ENCODE measurements at regions not wholly inside any gene's neighbourhood (a gene's known extent, or its start where the extent isn't known, plus 50 kb on each side); places are given as distances from the start of the nearest gene placed in this dataset.

DNA sequence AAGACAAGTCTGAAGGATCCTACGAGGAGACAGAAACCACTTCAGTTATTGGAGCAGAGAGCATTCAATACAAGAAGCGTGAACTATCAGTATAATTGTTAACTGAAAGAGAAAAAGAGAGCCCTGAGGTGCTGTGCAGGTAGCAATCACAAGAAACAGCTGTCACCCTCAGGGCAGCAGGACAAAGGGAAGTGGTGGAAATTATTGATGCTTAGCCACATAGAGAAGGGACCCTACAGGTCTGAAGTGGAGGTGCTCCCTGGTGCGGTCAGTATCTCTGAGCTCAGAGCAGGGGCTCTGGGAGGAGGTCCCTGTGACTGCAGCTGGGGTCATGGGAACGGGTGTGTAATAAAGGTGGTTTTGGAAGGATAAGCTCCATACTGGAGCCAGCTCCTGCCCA lies 97.8 kb upstream of the KLF6 start:
- H3K4me3 ChIP-seq (ENCODE audit: low read depth, low read length), result no peak overlapping the region
- no peak for DNase-seq (ENCODE audit: low read depth)
- TF ChIP-seq, protein P1, sequence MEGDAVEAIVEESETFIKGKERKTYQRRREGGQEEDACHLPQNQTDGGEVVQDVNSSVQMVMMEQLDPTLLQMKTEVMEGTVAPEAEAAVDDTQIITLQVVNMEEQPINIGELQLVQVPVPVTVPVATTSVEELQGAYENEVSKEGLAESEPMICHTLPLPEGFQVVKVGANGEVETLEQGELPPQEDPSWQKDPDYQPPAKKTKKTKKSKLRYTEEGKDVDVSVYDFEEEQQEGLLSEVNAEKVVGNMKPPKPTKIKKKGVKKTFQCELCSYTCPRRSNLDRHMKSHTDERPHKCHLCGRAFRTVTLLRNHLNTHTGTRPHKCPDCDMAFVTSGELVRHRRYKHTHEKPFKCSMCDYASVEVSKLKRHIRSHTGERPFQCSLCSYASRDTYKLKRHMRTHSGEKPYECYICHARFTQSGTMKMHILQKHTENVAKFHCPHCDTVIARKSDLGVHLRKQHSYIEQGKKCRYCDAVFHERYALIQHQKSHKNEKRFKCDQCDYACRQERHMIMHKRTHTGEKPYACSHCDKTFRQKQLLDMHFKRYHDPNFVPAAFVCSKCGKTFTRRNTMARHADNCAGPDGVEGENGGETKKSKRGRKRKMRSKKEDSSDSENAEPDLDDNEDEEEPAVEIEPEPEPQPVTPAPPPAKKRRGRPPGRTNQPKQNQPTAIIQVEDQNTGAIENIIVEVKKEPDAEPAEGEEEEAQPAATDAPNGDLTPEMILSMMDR (conservative IDR thresholded peaks at IDR 0.05; ENCODE audit: low read depth, low read length), result no peak

DNA sequence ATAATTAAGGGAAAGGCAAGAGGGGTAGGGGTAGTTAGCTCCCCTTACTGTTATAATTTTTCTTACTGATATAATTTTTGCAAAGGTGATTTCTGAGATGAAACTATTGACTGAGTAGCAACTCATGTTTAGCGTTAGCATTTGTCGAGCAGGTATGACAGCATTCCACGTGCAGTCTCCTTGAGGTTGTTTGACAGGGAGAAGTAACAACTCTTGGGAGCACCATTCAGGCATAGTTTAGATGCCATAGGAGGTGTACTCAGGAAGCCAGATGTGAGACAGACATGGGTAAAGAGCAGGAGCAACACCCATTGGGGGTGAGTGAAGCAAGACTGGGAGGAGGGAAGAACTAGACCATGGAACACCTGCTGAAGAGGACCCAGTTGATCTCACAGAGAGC lies 96.6 kb upstream of the KLF6 start:
- DNase-seq (ENCODE audit: low read depth), result no peak
- TF ChIP-seq, protein P1 (conservative IDR thresholded peaks at IDR 0.05; ENCODE audit: low read depth, low read length), result no peak
- no peak overlapping the region for H3K4me3 ChIP-seq (ENCODE audit: low read depth, low read length)

DNA sequence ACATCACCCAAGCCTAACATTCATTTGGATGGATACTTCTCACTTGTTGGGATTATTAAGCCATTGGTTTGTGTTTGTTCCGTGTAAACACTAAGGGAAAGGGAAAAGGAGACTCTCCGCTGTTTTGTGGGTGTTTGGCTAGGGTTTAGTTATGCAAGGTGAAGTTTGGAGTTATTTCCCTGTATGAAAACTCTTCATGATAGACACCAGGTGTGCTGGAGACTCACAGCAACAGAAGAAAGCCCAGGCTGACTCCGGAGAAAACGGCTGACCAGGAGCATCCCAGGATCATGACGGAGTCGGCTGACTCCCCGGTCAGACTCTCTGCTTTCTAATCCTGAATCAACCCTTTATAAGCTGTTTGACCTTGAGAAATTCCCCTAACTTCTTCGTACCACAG lies 94.1 kb upstream of the KLF6 start:
- TF ChIP-seq, protein P1 (conservative IDR thresholded peaks at IDR 0.05; ENCODE audit: low read depth, low read length), result no peak
- no peak for DNase-seq (ENCODE audit: low read depth)
- no peak overlapping the region for H3K4me3 ChIP-seq (ENCODE audit: low read depth, low read length)

DNA sequence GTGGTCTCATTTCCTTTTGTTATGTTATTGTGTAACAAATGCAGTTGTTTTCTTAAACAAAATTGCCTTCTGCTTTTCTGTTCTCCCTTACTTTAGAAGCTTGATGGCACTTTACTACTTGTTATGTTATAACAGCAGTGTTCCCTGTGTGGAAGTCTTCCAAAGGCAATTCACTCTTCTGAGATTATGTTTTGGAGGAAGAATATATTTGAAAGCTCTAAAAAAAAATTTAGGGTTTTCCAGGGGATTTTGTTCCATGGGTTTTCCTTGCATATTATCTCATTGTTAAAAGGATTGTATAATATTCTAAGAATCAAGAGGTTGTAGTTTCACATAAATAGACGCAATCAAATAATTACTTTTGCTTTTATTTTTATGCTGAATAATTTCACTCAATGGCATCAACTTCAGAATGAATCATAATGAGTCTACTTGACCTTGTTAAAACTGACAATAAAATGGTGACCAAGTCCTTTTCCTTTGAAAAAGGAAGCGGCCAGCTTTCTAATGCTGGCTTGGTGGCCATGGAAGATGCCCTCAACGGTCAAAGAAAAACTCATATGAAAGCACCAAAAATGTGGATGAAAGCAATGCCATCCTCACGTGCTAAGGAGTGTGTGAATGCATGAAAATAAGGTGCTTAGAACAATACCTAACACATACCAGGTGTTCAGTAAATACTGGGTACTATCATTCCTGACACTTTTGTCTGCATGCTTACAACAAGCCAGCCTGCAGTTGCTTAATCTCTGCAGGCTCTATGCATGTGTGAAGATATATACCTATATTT lies 92.4 kb upstream of the KLF6 start:
- DNase-seq (ENCODE audit: low read depth), result no peak
- H3K4me3 ChIP-seq (ENCODE audit: low read depth, low read length), result no peak overlapping the region
- TF ChIP-seq, protein P1 (conservative IDR thresholded peaks at IDR 0.05; ENCODE audit: low read depth, low read length), result no peak

DNA sequence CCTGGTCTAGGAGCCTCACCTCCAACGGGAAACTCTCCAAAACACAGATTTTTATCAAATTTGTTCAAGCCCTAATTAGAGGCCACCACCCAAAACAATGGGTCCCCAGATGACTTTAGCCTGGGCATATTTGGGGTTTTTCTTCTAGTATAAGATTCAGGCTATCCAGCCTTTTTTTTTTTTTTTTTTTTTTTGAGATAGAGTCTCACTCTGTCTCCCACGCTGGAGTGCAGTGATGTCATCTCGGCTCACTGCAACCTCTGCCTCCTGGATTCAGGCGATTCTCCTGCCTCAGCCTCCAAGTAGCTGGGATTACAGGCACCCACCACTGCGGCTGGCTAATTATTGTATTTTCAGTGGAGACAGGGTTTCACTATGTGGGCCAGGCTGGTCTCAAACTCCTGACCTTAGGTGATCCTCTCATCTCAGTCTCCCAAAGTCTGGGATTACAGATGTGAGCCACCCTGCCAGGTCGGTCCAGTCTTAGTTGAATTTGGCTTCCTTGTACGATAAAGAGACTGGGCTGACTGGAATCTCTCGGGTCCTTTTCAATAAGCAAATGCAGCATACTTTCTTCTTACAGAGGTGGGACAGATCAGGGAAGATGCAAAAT lies 91.4 kb upstream of the KLF6 start:
- DNase-seq (ENCODE audit: low read depth), result no peak
- no peak overlapping the region for H3K4me3 ChIP-seq (ENCODE audit: low read depth, low read length)
- TF ChIP-seq, protein P1 (conservative IDR thresholded peaks at IDR 0.05; ENCODE audit: low read depth, low read length), result no peak

DNA sequence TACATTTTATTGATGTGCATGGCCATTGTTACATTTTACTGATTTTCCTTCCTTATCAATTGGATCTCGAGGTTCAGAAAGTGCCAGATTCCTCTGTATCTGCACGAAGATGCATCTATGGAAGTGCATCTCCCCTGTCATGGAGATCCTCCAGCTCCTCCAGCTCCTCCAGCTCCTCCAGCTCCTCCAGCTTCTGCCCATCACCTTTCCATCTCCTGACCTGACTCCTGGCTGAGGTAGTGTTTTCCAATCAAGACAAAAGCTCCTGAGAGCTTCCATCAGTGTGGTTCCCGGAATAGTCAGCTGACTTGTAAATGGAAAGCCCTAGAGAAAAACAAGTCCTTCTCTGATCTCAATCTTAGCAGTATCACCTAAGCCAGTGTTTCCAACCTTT lies 90.8 kb upstream of the KLF6 start:
- no peak for DNase-seq (ENCODE audit: low read depth)
- TF ChIP-seq, protein P1 (conservative IDR thresholded peaks at IDR 0.05; ENCODE audit: low read depth, low read length), result no peak
- no peak overlapping the region for H3K4me3 ChIP-seq (ENCODE audit: low read depth, low read length)
